ENCODE measurements at regions not wholly inside any gene's neighbourhood (a gene's known extent, or its start where the extent isn't known, plus 50 kb on each side); places are given as distances from the start of the nearest gene placed in this dataset.

- TF ChIP-seq POLR2A (IDR thresholded peaks at IDR 0.05) (no peak), CTCF (IDR thresholded peaks at IDR 0.05 in 8 of 11, conservative IDR thresholded peaks at IDR 0.05 in 3 of 11) (no peak)
Observed at GRCh38 chr3:193779933-193780332, 186.9 kb downstream of the OPA1 start.
